ENCODE measurements at regions not wholly inside any gene's neighbourhood (a gene's known extent, or its start where the extent isn't known, plus 50 kb on each side); places are given as distances from the start of the nearest gene placed in this dataset.

- no TSS peak for BruUV-seq (replicated peaks)
- no peaks in the 10 kb centered on the region for H3K4me1 ChIP-seq (ENCODE audit: control insufficient read depth, insufficient read depth, low read length)
- ChIA-PET CTCF (no interaction called here), RAD21 (ENCODE audit: unreplicated experiment) (no interaction called here), POLR2A (no interaction called here), SMC1A (ENCODE audit: uncharacterized antibody, unreplicated experiment) (no interaction called here)
- H3K36me3 ChIP-seq (ENCODE audit: control insufficient read depth in 2 of 2, insufficient read depth in 2 of 2, low read length in 1 of 2): no peaks in the 10 kb centered on the region
- H4K20me1 ChIP-seq (ENCODE audit: control insufficient read depth, insufficient read depth): no peaks in the 10 kb centered on the region
- no peaks in the 10 kb centered on the region for H3K9me3 ChIP-seq (replicated peaks; ENCODE audit: control insufficient read depth, insufficient read depth, low read length)
- no peak overlapping the region for H3K9ac ChIP-seq (ENCODE audit: control insufficient read depth, insufficient read depth, low read length)
- in situ Hi-C loops (cut with MboI) (no loop called here), intact Hi-C loops (cut with micrococcal nuclease; ENCODE audit: unreplicated experiment) (no loop called here)
- ATAC-seq (no peak), FAIRE-seq (no peak), DNase-seq (ENCODE audit: low read depth, low spot score) (no peak)
- no peak overlapping the region for H3K4me2 ChIP-seq (ENCODE audit: control insufficient read depth, insufficient read depth)
- H3K27me3 ChIP-seq (replicated peaks in 1 of 2; ENCODE audit: control insufficient read depth in 2 of 2, insufficient read depth in 2 of 2, low read length in 1 of 2): no peaks in the 10 kb centered on the region
- no peak overlapping the region for H3K4me3 ChIP-seq
- H3K79me2 ChIP-seq (ENCODE audit: control insufficient read depth, insufficient read depth, low read length): no peaks in the 10 kb centered on the region
- 31% methylated on average over 3 of the region's 3 CpGs for WGBS (ENCODE audit: insufficient coverage, insufficient replicate concordance, low lambda C conversion rate, missing lambda C conversion rate)
- no peak overlapping the region for H3K27ac ChIP-seq (ENCODE audit: control insufficient read depth, insufficient read depth)
- no peak for TF ChIP-seq BACH1 (IDR thresholded peaks at IDR 0.05; ENCODE audit: borderline replicate concordance)
- no peak for TF ChIP-seq ZBTB40 (IDR thresholded peaks at IDR 0.05; ENCODE audit: borderline replicate concordance)
- TF ChIP-seq SMAD1 (IDR thresholded peaks at IDR 0.05; ENCODE audit: low read depth, partially characterized antibody): no peak
- no peak for TF ChIP-seq POLR2AphosphoS5 (IDR thresholded peaks at IDR 0.05; ENCODE audit: low read length)
- no peak overlapping the region for H2AFZ ChIP-seq (ENCODE audit: control insufficient read depth, low read depth, low read length)
Observed at GRCh38 chr9:13901176-13901575, 412.8 kb downstream of the NFIB start.

- Histone ChIP-seq H4K20me1 (ENCODE audit: control insufficient read depth, insufficient read depth) (no peaks in the 10 kb centered on the region), H3K9ac (ENCODE audit: control insufficient read depth, insufficient read depth, low read length) (no peak overlapping the region), H3K4me3 (no peak overlapping the region), H3K9me3 (replicated peaks; ENCODE audit: control insufficient read depth, insufficient read depth, low read length) (no peaks in the 10 kb centered on the region), H3K4me1 (ENCODE audit: control insufficient read depth, insufficient read depth, low read length) (no peaks in the 10 kb centered on the region), H3K4me2 (ENCODE audit: control insufficient read depth, insufficient read depth) (no peak overlapping the region), H2AFZ (ENCODE audit: control insufficient read depth, low read depth, low read length) (no peak overlapping the region), H3K36me3 (ENCODE audit: control insufficient read depth in 2 of 2, insufficient read depth in 2 of 2, low read length in 1 of 2) (no peaks in the 10 kb centered on the region), H3K27ac (ENCODE audit: control insufficient read depth, insufficient read depth) (no peak overlapping the region), H3K79me2 (ENCODE audit: control insufficient read depth, insufficient read depth, low read length) (no peaks in the 10 kb centered on the region), H3K27me3 (replicated peaks in 1 of 2; ENCODE audit: control insufficient read depth in 2 of 2, insufficient read depth in 2 of 2, low read length in 1 of 2) (no peaks in the 10 kb centered on the region)
- DNase-seq (ENCODE audit: low read depth, low spot score) (no peak), FAIRE-seq (no peak), ATAC-seq (no peak)
- ChIA-PET CTCF (no interaction called here), RAD21 (ENCODE audit: unreplicated experiment) (no interaction called here), POLR2A (no interaction called here), SMC1A (ENCODE audit: uncharacterized antibody, unreplicated experiment) (no interaction called here)
- no TSS peak for BruUV-seq (replicated peaks)
- intact Hi-C loops (cut with micrococcal nuclease; ENCODE audit: unreplicated experiment) (no loop called here), in situ Hi-C loops (cut with MboI) (no loop called here)
- WGBS (ENCODE audit: insufficient coverage, insufficient replicate concordance, low lambda C conversion rate, missing lambda C conversion rate): 4% methylated on average over 5 of the region's 5 CpGs
- TF ChIP-seq USF1 (IDR thresholded peaks at IDR 0.05; ENCODE audit: borderline replicate concordance, extremely low read length, insufficient read depth, low read depth, low read length): no peak
- TF ChIP-seq MAX (IDR thresholded peaks at IDR 0.05; ENCODE audit: low read depth, low read length): no peak
- TF ChIP-seq RELA (IDR thresholded peaks at IDR 0.05; ENCODE audit: borderline replicate concordance, partially characterized antibody): no peak
- no peak for TF ChIP-seq MLLT1 (IDR thresholded peaks at IDR 0.05)
- TF ChIP-seq SUZ12 (IDR thresholded peaks at IDR 0.05; ENCODE audit: unreplicated experiment): no peak
- no peak for TF ChIP-seq CREM (IDR thresholded peaks at IDR 0.05; ENCODE audit: low read depth)
- no peak for TF ChIP-seq SP1 (IDR thresholded peaks at IDR 0.05; ENCODE audit: low read depth, low read length)
- TF ChIP-seq BACH1 (IDR thresholded peaks at IDR 0.05; ENCODE audit: borderline replicate concordance): no peak
- TF ChIP-seq MYC (IDR thresholded peaks at IDR 0.05; ENCODE audit: insufficient read depth, insufficient read length, insufficient replicate concordance, low read length, severe bottlenecking): no peak
Observed at GRCh38 chr9:13900449-13900848, 413.5 kb downstream of the NFIB start.
